AG04449 (cell line): ENCODE measurements at regions not wholly inside any gene's neighbourhood (a gene's known extent, or its start where the extent isn't known, plus 50 kb on each side); places are given as distances from the start of the nearest gene placed in this dataset.

Source experiments
- CTCF ChIA-PET: fragments of 350-600 bp; formaldehyde crosslinking; extraction: SDS; loops from one replicate; lab custom pipeline; 2021; ENCODE audit warnings: antibody characterized with exemption; lab: Yijun Ruan, JAX
- POLR2A ChIA-PET: fragments of 400-600, 350-600 bp; formaldehyde crosslinking; extraction: SDS; loops from one replicate; lab custom pipeline; 2020; ENCODE audit warnings: antibody characterized with exemption, inconsistent platforms; lab: Yijun Ruan, JAX
- DNase-seq: peaks from one replicate; pipeline ENCODE4 v3.0.0-alpha.2; 2010; ENCODE audit warnings: low read depth, low spot score
- H3K4me3 ChIP-seq: 2 replicates; pipeline ENCODE4 v1.5.1; 2011; ENCODE audit warnings: low read depth, mild to moderate bottlenecking, control low read depth, low read length
- CTCF ChIP-seq: IDR thresholded peaks from one replicate; pipeline ENCODE4 v1.5.1; 2011; ENCODE audit warnings: mild to moderate bottlenecking, moderate library complexity, low read length, control low read depth, inconsistent platforms; ENCODE audit not compliant: insufficient read depth; ENCODE audit errors: missing control alignments

- H3K4me3 ChIP-seq = no peak overlapping the region
- DNase-seq = no peak
- CTCF ChIA-PET = interaction anchor here (1.3 kb wide), 1 partner anchor 15 kb away, joined by 3 read pairs; no protein-coding TSS in a partner anchor
- TF ChIP-seq CTCF = no peak
- POLR2A ChIA-PET = no interaction called here
These were observed 319.5 kb upstream of the MSX2 start for GRCh38 chr5:174404848-174405247.

GRCh38 chr5:174409070-174409469 lies 315.3 kb upstream of the MSX2 start:
- no peak for TF ChIP-seq CTCF
- POLR2A ChIA-PET = no interaction called here
- CTCF ChIA-PET = interaction anchor here (1.0 to 2.8 kb wide), 5 partner anchors 8 to 383 kb away, joined by 3 to 21 read pairs (median 3); no protein-coding TSS in a partner anchor
- DNase-seq = no peak
- no peak overlapping the region for H3K4me3 ChIP-seq

- TF ChIP-seq CTCF = no peak
- ChIA-PET POLR2A (no interaction called here), CTCF (interaction anchor here (1.0 to 2.8 kb wide), 5 partner anchors 7 to 383 kb away, joined by 3 to 21 read pairs (median 3); no protein-coding TSS in a partner anchor)
- DNase-seq = no peak
- H3K4me3 ChIP-seq = no peak overlapping the region
These were observed 314.4 kb upstream of the MSX2 start for GRCh38 chr5:174409971-174410370.

- no peak for DNase-seq
- no peak overlapping the region for H3K4me3 ChIP-seq
- no peak for TF ChIP-seq CTCF
- ChIA-PET CTCF (interaction anchor here (0.8 to 2.8 kb wide), 4 partner anchors 9 to 326 kb away, joined by 3 to 21 read pairs (median 6); no protein-coding TSS in a partner anchor), POLR2A (no interaction called here)
These were observed 313.5 kb upstream of the MSX2 start for GRCh38 chr5:174410716-174411478.

- no peak for DNase-seq
- no peak overlapping the region for H3K4me3 ChIP-seq
- ChIA-PET CTCF (interaction anchor here (0.8 to 1.0 kb wide), 2 partner anchors 9 to 325 kb away, joined by 3 read pairs; no protein-coding TSS in a partner anchor), POLR2A (no interaction called here)
- TF ChIP-seq CTCF = no peak
These were observed 312.9 kb upstream of the MSX2 start for GRCh38 chr5:174411479-174411819.

- DNase-seq = no peak
- CTCF ChIA-PET = interaction anchor here (1.0 kb wide), 1 partner anchor 9 kb away, joined by 3 read pairs; no protein-coding TSS in a partner anchor
- POLR2A ChIA-PET = no interaction called here
- TF ChIP-seq CTCF = no peak
- no peak overlapping the region for H3K4me3 ChIP-seq
These were observed 312.0 kb upstream of the MSX2 start for GRCh38 chr5:174412374-174412773.
